Omental fat pad (tissue), 3 donors: ENCODE measurements at regions not wholly inside any gene's neighbourhood (a gene's known extent, or its start where the extent isn't known, plus 50 kb on each side); places are given as distances from the start of the nearest gene placed in this dataset.
"Not testable (repeated sequence)": the region's sequence is repeated elsewhere in the genome, so short reads cannot be mapped to it uniquely, and the experiment has no call there.

Experiments used
- ATAC-seq: fragments of 150-250 bp; one replicate; pipeline ENCODE4 v1.9.1; 2016; ENCODE audit warnings: mild to moderate bottlenecking, moderate library complexity; ENCODE audit not compliant: low FRiP score
- DNase-seq: peaks from one replicate; pipeline ENCODE4 v3.0.0-alpha.2; 2019; ENCODE audit warnings: low spot score
- TF ChIP-seq, protein P1 (sequence below), 3 donors: fragments of 450-650 bp; IDR thresholded peaks; one replicate each; pipeline ENCODE4 v1.5.1; 2016 to 2017; ENCODE audit warnings: antibody characterized with exemption in 3 of 3, mild to moderate bottlenecking in 3 of 3, moderate library complexity in 2 of 3

DNA sequence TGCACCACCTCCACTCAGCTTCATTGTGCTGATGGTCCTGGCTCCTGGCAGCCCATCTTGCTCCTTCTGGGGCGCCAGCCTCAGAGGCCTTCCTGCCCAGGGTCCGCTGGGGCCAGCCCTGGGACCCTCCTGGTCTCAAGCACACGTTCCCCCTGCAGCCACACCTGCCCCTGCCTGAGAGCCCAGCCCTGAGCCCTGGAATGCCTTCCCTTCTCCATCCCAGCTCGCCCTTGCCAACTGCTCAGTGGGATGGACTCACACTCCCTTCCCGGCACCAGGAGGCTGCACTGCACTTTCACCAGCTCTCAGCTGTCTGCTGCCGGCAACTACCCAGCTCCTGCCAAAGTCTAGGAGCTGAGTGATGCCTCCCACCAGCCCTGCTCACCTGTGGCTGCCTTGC, 100.9 kb downstream of the TMEM121 start:
- DNase-seq = not testable (repeated sequence)
- peak; percentile 54 for ATAC-seq

DNA sequence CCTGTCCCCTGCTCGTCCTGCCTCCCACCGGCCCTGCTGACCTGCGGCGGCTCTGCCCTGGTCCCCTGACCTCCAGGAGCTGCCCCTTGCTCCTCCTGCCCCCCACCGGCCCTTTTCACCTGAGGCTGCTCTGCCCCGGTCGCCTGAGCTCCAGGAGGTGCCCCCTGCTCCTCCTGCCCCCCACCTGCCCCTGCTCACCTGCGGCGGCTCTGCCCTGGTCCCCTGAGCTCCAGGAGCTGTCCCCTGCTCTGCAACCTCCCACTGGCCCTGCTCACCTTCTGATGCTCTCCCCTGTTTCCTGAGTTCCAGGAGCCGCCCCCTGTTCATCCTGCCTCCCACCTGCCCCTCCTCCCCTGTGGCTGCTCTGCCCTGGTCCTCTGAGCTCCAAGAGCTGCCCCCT, 101.3 kb downstream of the TMEM121 start:
- TF ChIP-seq, protein P1, sequence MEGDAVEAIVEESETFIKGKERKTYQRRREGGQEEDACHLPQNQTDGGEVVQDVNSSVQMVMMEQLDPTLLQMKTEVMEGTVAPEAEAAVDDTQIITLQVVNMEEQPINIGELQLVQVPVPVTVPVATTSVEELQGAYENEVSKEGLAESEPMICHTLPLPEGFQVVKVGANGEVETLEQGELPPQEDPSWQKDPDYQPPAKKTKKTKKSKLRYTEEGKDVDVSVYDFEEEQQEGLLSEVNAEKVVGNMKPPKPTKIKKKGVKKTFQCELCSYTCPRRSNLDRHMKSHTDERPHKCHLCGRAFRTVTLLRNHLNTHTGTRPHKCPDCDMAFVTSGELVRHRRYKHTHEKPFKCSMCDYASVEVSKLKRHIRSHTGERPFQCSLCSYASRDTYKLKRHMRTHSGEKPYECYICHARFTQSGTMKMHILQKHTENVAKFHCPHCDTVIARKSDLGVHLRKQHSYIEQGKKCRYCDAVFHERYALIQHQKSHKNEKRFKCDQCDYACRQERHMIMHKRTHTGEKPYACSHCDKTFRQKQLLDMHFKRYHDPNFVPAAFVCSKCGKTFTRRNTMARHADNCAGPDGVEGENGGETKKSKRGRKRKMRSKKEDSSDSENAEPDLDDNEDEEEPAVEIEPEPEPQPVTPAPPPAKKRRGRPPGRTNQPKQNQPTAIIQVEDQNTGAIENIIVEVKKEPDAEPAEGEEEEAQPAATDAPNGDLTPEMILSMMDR (IDR thresholded peaks at IDR 0.05) = no peak
- DNase-seq = no peak
- no peak for ATAC-seq

DNA sequence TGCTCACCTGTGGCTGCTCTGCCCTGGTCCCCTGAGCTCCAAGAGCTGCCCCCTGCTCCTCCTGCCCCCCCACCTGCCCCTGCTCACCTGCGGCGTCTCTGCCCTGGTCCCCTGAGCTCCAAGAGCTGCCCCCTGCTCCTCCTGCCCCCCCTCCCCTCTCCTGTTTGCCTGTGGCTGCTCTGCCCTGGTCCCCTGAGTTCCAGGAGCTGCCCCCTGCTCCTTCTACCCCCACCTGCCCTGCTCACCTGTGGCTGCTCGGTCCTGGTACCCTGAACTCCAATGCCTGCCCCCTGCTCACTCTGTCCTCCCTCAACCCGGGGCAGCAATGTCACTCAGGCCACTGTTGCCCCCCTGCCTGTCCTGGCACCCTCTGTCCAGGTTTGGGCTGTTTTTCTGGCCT, 101.7 kb downstream of the TMEM121 start:
- ATAC-seq, DNase-seq: not testable (repeated sequence)

DNA sequence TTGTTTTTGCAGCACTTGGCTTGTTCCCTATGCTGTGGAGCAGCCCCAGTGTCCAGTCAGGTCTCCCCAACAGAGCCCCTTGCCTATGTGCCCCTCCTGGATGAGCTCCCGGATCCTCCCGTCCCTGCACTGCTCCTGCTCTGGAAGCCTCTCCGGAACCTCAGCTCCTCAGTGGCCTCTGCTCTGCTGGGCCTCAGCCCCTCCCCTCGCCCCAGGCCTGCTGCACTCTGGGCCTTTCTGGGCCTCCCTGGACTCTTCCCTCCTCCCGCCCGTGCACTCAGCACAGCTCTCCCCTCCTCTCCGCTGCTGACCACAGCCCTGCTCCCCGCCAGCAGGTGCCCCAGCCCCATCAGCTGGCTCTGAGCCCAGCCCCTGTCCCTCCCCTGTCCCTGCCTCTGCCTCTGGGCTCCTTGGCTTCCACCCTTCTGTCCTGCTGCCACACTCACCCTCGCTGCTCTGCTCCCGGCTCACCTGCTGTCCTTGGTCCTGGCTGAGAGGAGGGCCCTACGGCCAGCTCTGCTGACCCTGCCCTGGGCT, 102.2 kb downstream of the TMEM121 start:
- ATAC-seq = peak; percentile 81
- not testable (repeated sequence) for DNase-seq

DNA sequence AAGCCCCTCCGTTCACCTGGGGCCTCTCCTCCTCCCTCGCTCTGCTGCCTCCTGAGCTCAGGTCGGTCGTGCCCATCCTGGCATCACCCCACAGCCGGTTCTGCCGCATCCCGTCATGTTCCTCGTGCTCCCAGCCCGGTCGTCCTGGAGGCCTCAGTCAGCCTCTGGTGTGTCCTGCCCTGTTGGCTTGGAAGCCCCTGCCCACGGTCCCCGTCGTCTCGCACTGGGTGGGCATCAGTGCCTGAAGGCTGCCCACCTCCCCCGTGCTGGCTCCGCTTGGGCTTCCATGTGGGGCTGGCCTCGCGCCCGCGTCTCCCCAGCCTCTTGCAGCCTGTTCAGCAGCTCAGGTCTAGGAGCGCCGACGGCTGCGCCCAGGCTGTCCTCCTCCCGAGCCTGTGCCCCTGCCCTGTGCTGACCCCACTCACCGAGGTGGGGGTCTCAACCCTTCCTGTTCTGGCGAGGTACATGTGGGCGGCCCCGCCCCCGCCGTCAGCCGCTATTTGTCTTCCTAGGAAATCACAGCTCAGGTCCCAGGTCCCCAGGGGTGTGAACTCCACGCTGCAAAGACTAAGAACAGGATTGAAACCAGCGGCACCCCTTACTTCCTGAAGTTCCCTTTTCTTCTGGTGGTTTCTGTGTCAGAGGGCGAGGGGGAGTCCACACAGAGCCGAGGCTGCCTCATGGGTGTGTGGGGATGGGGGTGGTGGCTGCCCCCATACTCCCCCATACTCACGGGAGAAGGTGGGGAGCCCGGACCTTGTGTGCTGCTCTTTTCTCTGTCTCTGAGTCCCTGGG, 102.9 kb downstream of the TMEM121 start:
- not testable (repeated sequence) for DNase-seq
- ATAC-seq = peak; percentile 23

DNA sequence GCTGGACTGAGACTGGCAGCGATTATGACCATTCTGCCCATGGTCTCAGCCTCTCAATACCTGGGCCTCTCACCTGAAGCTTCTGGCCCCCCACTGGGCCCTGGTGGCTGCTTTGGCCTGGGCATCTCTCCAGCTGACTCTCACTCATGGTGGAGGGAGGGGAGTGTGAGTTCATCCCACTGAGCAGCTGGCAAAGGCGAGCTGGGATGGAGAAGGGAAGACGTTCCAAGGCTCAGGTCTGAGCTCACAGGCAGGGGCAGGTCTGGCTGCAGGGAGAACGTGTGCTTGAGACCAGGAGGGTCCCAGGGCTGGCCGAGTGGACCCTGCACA, 103.5 kb downstream of the TMEM121 start:
- TF ChIP-seq, protein P1 (IDR thresholded peaks at IDR 0.05) = no peak
- no peak for ATAC-seq
- no peak for DNase-seq

DNA sequence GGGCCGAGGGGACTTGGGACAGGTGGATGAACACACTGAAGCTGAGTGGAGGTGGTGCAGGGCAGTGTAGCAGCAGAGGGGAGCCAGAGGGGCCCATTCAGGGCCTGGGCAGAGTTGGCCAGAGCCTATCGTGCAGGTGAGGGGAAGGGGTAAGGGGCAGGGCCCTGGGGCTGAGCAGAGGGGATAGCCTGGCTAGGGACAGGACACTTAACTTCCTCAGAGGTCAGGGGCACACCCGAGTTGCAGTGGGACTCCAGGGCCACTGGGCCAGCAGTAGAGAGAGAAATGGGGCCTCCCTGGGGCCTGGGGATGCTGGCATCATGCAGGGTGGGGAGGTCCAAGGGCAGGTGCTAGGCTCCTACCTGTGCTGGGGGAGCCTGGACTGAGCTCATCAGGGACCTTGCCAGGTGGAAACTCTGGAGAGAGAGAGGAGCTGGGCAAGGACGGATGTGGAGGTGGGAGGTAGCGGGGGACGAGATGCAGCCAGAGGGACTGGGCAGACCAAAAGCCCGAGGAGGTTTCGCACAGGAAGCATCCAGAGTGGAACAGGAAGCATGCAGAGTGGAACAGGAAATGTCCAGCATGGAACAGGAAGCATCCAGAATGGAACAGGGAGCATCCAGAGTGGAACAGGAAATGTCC, 104.0 kb downstream of the TMEM121 start:
- ATAC-seq, DNase-seq: not testable (repeated sequence)

DNA sequence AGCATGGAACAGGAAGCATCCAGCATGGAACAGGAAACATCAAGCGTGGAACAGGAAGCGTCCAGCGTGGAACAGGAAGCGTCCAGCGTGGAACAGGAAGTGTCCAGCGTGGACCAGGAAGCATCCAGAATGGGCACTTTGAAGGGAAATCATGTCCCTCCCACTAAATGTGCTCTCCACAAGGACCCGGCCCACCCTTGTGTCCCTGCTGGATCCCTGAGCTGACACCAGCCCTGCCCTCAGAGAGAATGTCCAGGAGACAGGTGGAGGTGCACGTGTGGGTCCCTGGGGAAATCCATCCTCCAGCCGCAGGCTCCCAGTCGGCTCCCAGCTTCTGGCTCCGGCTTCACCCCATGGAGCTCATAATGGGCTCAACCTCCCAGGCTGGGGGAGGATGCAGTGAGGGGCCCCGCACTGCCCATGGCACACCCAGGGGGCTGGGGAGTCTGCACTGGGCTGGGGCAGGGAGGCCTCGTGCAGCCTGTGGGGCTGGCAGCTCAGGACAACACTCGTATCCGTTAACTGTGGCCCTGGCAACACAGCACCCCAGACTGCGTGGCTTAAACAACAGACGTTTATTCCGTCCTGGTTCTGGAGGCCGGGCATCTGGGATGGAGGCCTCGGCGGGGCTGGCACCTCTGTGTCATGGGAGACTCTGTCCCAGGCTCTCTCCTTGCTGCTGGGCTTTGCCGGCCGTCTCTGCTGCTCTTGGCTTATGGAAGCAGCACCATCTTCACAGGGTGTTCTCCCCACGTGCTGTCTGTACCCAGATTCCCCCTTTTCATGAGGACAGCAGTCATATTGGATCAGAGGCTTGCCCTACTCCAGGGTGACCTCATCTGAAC, 104.8 kb downstream of the TMEM121 start:
- ATAC-seq = not testable (repeated sequence)

DNA sequence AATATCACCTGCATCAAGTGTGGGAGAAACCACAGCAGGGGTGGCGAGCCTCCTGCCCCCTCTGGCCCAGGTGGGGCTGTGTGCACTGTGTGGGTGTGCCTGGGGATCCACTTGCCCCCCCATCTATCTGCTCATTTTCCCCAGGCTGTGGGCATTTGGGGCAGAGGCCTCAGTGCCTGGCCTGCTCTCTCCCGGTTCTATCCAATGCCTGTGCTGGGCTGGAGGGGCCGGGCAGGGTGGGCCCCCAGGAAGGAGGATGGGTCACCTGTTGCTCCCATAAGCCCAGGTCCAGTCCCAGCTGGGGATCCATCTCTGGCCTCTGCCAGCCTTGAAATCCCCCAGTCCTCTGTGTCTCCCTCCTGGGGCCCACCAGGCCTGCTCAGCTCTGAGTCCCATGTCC, 105.6 kb downstream of the TMEM121 start:
- DNase-seq (no peak), ATAC-seq (no peak)
- TF ChIP-seq, protein P1 (IDR thresholded peaks at IDR 0.05) = no peak

More for the DNA sequence above, 104.8 kb downstream of the TMEM121 start:
- DNase-seq = not testable (repeated sequence)

DNA sequence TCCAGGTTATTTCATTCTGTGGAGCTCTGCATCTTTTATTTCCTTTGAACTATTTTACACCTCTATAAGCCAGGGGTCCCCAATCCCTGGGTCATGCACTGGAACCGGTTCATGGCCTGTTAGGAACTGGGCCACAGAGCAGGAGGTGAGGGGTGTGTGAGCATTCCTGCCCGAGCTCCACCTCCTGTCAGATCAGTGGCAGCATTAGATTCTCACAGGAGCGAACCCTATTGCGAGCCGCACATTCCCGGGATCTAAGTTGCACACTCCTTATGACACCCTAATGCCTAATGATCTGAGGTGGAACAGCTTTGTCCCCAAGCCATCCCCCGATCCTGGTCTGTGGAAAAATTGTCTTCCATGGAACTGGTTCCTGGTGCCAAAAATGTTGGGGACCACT, 107.2 kb downstream of the TMEM121 start:
- ATAC-seq = peak; percentile 3
- not testable (repeated sequence) for DNase-seq
